RWPE1 (cell line): ENCODE measurements at regions not wholly inside any gene's neighbourhood (a gene's known extent, or its start where the extent isn't known, plus 50 kb on each side); places are given as distances from the start of the nearest gene placed in this dataset.

Experiments
- CTCF ChIA-PET: fragments of 350-600 bp; sonication (Branson Sonifier 250); formaldehyde crosslinking; extraction: SDS; loops from one replicate; lab custom pipeline; 2021; lab: Yijun Ruan, JAX
- POLR2A ChIA-PET: fragments of 400-600 bp; formaldehyde crosslinking; extraction: SDS; loops from one replicate; lab custom pipeline; 2020; ENCODE audit warnings: antibody characterized with exemption; ENCODE audit not compliant: low non-redundant PET; lab: Yijun Ruan, JAX
- DNase-seq: peaks from one replicate; pipeline ENCODE4 v3.0.0; 2012; ENCODE audit warnings: low spot score
- H3K27ac ChIP-seq: fragments of 450-650 bp; 2 replicates; pipeline ENCODE4 v1.5.1; 2017
- TF ChIP-seq, protein P1 (sequence below): fragments of 450-650 bp; conservative IDR thresholded peaks from 2 replicates; pipeline ENCODE4 v1.5.1; 2017; ENCODE audit warnings: low read depth, mild to moderate bottlenecking

DNA sequence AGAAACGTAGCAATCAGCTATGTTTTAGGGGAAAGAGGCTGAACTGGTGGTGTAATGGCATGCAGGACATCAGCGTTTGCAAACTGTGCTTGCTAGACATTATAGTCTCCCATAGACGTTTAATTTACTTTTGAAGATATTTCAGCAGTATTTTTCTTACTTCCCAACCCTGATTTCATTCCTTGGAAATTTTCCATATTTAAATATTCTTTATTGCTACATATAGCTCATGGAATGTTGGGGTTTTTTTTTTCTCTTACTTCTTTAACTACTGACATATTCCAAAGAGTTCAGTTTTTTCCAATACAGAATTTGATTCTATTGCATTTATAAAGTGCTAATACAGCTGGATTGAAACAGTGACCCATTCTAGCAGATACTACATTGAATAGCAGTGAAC lies 694.4 kb upstream of the CITED2 start:
- CTCF ChIA-PET: no interaction called here
- H3K27ac ChIP-seq: no peak overlapping the region
- POLR2A ChIA-PET: no interaction called here

DNA sequence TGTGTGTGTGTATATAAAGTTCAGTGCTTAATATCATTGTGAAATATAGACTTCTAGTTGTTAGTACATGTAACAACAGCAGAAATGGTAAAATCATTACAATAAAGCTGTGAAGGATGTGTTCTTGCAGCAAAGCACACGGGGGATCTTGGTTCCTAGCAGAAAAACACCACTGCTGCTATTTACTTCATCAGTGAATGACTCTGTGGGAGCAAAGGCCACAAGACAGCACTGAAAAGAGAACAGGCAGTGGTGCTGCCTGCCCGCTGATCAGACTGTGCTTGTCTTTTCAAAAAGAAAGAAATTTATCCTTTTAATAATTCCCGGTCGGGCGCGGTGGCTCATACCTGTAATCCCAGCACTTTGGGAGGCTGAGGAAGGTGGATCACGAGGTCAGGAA lies 689.9 kb upstream of the CITED2 start:
- POLR2A ChIA-PET: no interaction called here
- CTCF ChIA-PET: interaction anchor here (0.6 kb wide), 1 partner anchor 12 kb away, joined by 3 read pairs; no protein-coding TSS in a partner anchor
- TF ChIP-seq, protein P1, sequence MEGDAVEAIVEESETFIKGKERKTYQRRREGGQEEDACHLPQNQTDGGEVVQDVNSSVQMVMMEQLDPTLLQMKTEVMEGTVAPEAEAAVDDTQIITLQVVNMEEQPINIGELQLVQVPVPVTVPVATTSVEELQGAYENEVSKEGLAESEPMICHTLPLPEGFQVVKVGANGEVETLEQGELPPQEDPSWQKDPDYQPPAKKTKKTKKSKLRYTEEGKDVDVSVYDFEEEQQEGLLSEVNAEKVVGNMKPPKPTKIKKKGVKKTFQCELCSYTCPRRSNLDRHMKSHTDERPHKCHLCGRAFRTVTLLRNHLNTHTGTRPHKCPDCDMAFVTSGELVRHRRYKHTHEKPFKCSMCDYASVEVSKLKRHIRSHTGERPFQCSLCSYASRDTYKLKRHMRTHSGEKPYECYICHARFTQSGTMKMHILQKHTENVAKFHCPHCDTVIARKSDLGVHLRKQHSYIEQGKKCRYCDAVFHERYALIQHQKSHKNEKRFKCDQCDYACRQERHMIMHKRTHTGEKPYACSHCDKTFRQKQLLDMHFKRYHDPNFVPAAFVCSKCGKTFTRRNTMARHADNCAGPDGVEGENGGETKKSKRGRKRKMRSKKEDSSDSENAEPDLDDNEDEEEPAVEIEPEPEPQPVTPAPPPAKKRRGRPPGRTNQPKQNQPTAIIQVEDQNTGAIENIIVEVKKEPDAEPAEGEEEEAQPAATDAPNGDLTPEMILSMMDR: no peak
- H3K27ac ChIP-seq: no peak overlapping the region
- no peak for DNase-seq

More for the DNA sequence above, 694.4 kb upstream of the CITED2 start:
- TF ChIP-seq, protein P1: no peak
- DNase-seq: no peak

DNA sequence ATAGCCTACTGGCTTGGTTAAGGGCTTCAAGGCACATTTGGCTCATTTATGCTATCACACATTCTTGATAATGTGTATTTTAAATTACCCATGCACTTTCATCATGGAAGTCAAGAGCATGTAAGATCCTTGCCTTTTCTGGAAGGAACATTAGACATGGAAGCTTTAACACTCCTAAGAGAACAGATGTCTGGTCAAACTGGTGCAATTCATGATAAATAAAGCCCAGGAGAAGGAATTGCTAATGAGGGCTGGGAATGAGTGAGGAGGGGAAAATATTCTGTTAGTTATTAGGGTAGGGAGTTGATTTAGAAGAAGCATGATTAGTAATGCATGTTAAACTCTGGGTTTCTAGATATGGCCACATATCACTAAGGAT lies 688.6 kb upstream of the CITED2 start:
- CTCF ChIA-PET: no interaction called here
- POLR2A ChIA-PET: no interaction called here
- no peak for DNase-seq
- no peak overlapping the region for H3K27ac ChIP-seq
- TF ChIP-seq, protein P1: no peak

DNA sequence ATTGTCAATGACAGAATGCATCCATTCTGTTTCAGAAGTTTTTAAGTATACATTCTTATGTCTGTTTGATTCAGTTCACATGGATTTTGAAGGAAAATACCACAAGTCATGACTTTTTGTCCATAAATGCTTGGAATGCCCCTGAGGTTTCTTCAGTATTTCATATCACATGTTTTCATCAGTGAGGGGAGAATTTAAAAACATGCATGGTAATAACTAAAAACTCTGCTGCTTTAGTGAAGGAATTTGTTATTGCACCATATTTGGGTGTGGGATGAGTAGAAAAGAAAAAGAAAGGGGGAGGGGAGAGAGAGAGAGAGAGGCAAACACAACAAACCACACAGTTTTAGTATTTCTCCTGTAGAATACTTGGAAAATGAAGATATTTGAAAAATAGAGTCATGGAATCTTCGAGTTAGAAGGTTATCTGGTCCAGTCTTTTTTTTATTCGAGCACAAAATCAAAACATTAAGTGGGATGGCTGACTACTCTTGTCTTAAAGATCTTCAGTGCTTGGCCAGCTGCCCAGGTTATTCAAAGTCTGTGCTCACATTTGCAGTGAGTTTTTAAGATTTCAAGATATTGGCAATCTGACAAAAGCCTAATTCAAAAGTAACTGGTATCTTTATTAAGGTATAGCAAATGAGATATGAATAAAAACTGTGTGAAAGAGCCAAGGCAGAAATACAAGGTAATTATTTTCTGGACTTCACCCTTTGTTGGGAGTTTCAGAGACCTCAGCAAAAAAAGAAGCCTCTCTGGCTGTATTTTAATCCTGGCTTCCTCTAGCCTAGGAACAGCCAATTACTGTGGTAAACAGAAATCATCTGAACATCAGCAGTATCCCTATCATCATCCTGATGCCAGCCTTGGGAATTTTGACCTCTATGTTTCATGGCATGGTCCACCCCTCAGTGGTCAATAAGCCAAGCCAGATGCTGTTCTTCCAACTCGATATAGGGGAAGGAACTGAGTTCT lies 687.9 kb upstream of the CITED2 start:
- ChIA-PET CTCF (no interaction called here), POLR2A (no interaction called here)
- peak; percentile 68 for DNase-seq
- H3K27ac ChIP-seq: no peak overlapping the region
- TF ChIP-seq, protein P1: no peak

GRCh38 chr6:140061110-140062042 lies 686.9 kb upstream of the CITED2 start:
- ChIA-PET CTCF (no interaction called here), POLR2A (no interaction called here)
- no peak overlapping the region for H3K27ac ChIP-seq
- DNase-seq: no peak
- TF ChIP-seq, protein P1: no peak

DNA sequence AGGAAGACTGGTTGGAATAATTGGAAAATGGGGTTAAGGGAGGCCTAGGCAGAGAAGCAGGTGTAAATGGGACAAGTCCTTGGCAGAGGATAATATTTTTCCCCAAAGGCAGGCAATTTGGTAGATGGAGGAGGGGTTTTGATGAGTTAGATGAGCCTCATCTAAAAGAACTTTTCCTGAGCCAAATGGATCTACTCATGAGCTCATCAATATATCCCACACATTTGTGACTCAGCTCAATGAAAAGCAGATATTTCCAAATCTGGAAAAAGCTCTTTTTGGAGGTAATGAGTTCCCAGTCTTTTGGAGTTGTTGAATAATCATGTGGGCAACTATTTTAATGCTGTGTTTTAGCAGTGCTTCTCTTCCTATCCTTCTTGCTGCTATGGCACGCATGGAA lies 685.5 kb upstream of the CITED2 start:
- POLR2A ChIA-PET: no interaction called here
- no peak for DNase-seq
- no peak overlapping the region for H3K27ac ChIP-seq
- TF ChIP-seq, protein P1: no peak
- CTCF ChIA-PET: interaction anchor here (0.6 kb wide), 1 partner anchor 681 kb away, joined by 3 read pairs; no protein-coding TSS in a partner anchor
